NOMO-1 treated with DMSO at 0.1 percent for 48 hours (cell line): ENCODE measurements at regions not wholly inside any gene's neighbourhood (a gene's known extent, or its start where the extent isn't known, plus 50 kb on each side); places are given as distances from the start of the nearest gene placed in this dataset.

Experiments used
- DNase-seq: peaks from one replicate; lab custom pipeline; 2025; ENCODE audit not compliant: unreplicated experiment; lab: John Stamatoyannopoulos, UW

DNA sequence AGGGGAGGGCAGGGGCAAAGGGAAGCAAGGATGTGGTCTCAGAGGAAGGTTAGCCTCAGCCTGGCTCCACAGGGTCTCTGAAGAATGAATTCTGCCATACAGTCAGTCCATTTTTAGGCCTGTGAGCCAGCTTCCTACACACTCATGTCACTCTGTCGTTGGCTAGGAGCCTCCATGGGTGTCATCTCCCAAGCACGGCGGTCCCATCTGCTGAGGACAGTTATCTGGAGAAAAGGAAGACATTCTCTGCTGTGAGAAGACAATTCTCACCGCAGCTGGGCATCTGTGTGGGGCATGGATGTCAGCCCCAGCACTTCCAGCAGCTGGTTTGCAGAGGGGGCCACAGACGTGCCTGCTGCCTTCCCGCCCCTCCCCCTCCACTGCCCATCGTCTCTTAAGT lies 167.6 kb downstream of the LINC00237 start:
- no peak for DNase-seq

DNA sequence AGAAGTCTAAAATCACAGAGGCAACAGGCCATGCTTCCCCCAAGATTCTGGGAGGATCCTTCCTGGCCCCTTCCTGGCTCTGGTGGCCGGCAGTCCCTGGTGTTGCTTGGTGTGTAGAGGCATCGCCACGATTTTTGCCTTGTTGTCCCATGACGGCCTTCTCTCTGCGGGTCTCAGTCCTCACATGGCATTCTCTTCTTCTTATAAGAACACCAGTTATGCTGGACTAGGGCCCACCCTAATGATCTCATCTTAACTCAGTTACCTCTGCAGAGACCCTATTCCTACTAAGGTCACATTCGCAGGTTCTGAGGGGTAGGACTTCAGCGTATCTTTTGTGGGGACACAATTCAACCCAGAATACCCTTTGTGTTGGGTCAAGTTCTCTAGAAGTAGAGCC lies 168.0 kb downstream of the LINC00237 start:
- no peak for DNase-seq

DNA sequence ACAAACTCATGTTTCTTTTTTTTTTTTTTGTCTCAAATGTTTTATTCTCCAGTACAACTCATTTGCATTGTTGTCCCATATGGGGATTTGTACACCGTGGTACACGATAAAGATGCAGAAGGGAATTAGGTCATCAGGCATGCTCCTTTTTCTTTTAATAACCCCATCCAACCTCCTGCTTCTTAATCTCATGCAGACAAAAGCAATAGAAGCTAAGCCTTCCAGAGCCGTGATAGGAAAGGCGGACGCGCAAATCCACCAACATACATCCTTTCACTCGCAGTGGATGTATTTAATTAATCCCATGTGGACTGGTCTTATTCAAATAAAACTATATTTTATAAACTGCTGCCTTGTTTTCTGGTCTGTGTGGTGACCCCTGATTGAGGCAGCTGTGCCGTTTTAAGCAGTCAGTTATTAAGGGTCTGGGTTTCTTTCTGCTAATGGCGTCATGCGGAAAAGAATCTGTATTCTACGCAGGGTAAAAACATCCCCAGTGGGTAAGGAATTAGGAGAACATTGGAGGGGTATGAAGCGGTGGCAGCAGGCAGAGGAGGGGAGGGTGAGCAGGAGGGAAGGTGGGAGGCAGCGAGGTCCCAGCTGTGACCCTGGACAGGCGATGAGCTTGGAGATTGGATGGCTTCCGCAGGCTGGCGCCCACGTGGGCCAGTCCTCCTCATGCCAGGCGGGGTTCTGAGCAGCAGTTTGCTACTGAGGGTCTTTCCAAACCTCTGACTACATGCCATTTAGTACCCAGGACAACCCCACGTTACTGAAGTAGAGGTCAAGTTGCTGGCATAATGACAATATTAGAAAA lies 172.8 kb downstream of the LINC00237 start:
- DNase-seq = no peak

DNA sequence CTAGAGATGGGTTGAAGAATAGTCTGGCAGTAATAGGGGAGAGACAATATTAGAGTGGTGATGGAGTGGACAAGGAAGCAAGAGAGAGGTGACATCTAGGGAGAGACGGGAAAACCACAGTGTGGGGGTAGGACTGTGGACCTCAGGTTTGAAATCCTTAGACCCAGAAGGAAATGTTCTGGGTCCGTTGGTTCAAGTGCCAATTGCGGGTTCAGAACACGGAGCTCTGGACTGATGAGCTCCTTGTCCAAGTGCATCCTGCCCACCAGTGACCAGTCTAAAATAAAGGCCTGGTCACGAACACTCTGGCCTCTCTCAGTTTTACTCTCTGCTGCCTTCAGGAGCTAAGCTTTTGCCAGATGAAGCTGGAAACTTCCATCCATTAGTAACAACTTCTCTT lies 174.0 kb downstream of the LINC00237 start:
- DNase-seq = no peak

DNA sequence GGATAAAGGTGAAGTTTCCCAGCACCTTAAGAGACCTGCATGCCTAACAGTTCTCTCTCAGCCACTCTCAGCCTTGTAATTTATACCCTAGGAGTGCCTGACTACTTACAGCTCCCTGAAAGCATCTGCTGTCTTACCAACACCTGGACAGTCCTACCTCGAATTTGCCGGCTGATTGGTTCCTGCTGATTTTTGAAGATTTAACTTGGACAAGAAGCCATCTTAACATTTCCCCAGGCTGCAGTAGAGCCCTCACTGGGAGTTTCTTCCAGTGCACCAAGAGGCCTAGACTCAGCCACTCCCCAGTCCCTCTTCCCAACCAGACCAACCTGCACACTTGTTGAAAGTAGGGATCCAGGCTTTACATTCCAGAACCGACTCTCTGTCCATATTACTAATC lies 174.5 kb downstream of the LINC00237 start:
- DNase-seq = no peak

DNA sequence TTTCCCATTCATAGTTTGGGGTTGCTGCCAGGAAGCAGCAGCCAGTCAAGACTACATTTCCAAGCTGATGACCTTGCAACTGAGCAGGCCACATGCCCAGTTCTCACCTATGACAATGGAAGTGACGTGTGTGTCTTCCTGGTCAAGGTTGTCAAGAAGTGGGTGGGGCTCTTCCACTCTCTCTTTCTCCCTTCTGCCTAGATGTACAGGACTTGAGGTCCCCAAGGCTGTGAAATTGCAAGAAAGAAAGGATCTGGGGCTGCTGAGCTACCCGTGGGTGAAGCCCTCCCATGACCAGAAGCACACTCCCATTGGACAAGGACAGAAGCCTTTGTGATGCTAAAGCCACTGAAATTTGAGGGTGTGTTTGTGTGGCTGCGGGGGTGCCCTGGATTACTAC lies 175.1 kb downstream of the LINC00237 start:
- DNase-seq = no peak

DNA sequence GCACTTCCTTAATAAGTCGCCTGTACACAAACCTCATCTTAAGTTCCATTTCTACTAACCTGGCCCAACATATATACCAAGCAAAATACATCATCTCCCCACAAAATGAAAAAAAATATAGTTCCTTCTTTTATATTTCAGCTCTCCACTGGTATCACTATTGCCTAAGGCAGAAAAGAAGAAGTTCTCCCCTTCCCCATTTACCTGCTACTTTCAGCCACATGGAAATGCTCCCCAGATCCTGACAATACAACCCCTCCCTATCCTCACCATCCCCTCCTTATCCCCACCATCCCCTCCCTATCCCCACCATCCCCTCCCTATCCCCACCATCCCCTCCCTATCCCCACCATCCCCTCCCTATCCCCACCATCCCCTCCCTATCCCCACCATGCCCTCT lies 175.7 kb downstream of the LINC00237 start:
- peak; percentile 53 for DNase-seq

DNA sequence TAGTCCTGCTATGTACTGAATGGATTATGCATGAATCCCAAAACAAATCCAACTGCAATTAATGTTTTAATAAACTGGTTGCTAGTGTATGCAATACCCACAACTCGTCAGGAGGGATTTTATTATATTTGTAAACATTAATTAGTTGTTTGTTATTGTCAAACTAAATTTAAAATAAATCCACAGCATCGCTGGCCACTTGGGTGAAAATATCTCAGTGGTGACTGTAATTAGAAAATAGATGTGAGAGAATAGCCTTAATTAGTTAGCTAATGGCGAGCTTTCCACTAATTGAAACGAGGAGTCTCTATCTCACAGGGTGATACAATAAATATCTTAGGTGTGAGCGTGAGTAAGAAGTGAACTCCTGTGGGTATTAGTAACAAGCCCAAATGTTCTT lies 176.8 kb downstream of the LINC00237 start:
- DNase-seq = no peak

DNA sequence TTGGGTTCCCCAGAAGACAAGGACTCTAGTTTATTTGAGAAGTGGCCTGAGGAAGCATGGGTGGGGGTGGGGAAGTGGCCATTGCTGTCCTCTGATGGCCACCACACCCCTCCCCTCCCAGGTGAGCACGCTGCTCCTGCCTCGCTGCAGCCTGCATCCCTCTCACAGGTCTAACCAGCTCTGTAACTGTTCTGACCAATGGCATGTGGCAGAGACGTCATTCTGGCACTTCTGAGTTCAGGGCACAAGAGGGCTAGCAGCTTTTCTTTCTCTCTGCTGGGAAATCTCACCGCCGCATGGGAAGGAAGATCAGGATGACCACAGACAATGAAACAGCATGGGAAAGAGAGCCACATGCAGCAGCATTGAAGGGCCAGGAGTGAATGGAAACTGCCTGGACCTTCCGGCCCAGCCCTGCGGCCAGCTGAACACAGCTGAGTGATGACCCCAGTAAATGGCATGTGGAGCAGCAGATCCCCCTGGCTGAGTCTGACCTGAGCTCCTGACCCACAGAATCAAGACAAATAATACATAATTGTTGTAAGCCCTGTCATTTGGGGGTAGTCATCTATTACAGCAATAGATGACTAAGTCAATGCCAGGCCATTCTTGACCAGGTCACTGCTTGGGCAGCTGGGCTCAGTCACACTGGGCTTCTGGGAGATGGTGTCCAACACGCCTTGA lies 179.8 kb downstream of the LINC00237 start:
- DNase-seq = no peak

DNA sequence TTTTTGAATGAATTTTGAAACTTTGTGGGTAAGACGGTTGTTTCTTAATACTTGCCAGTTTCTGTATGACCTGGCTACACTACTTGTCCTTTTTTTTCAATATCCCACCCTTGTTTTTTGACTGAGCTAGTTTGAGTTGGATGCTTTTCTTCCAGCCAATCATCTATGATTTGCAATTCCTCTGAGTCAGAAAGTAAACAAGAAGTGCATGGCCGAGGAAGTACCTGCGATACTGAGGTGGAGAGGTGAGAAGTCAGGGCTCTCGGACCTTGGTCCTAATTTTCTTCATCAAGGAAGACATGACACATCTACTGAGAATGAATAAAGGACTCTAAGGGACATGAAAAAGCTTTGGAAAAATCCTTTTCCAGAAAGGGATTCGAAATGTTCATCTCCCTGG lies 185.7 kb downstream of the LINC00237 start:
- DNase-seq = no peak

DNA sequence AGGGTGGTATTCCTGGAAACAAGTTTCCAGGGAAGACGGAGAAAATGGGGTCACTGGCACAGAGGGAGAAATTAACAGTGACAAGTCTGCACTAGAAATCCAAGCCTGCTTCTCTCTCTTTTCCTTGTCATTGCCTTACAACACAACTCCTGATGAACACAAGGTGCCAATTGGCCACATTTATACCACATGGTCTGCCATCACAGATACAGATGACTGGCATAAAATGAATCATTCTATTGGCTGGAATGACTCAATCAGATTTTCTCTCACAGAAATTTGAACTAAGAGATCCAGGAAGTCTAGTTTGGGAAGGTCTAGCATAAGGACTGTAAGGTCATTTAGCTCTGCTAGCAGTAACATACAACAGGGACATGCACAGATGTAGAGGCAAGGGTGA lies 190.3 kb downstream of the LINC00237 start:
- no peak for DNase-seq

DNA sequence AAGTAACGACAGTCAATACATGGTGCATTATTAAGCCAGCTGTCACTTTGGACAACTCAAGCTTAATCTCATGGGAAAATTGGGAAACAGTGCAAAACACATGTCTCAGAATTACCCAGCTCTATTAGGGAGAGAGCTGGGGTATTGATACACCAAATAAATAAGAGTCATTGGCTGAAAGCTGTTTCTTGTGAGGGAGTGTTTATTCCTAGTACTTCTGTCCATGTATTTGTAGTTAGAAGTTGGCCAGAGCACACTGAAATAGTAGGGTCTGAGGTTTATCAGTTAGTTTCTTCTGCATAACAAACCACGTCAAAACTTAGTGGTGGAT lies 192.0 kb upstream of the RALGAPA2 start:
- DNase-seq = no peak

DNA sequence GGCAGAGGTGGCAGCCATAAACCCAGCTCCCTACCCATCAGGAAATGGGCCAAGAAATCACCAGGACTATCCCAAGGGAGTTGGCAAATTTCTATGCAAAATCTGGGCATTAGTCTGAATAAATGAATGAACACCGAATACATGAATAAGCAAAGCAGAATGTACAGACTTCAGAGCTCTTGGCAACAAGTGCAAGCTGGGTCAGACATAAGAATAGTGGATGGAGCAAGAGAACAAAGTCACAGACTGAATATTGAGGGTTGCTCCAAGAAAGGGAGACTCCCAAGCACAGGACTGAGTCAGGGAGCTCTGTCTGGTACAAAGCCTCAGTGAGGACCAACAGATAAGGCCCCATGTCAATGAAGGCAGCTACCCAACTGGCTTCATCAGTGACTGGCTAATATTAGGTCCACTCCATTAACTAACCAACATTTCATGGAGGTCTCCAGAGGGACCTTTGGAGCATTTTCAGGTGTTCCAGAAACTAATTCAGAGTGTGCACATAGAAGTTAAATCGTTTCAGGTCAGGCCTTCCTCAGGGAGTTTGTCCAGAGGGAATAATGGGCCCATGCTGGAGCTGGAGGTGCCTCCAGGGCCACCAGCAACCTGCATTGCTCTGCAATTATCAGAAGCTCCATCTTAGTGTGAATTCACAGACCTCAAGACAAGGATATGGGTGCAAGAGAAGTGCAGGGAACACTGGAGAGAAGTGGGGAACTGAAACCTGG lies 191.5 kb upstream of the RALGAPA2 start:
- no peak for DNase-seq

DNA sequence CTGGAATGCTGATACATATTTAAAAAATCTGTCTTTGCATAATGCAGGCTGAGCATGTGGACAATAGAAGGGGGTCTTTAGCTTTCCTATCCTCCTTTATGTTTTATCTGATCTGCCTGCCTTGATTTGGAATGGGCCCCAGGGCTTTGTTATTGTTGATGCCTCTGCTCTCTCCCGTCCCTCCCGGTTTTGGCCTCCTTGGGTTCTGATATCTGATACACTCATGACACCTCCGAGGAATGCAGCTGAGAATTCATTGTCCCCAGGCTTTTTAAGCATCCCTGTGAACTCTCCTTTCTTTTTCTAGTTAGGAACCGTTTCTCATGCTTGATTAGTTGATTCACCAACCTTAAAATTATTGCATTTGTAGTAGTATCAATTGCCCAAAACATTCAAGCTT lies 185.5 kb upstream of the RALGAPA2 start:
- no peak for DNase-seq

DNA sequence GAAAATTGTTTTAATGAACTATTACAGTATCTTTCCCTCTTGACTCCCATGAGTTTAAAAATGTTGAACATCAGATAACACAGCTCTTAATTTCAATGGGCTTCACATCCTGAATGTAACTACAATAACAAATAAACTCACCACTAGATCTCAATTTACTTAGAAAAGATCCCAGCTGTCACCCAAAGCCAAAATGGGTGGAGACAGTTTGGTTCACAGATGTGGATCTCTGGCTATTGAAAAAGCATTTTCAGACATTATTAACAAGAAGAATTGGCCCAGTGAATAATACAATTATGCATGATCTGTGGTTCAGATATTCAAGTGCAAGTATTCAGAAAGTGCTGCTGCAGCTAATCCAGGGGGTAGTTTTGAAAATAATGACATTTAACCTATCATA lies 184.7 kb upstream of the RALGAPA2 start:
- no peak for DNase-seq

DNA sequence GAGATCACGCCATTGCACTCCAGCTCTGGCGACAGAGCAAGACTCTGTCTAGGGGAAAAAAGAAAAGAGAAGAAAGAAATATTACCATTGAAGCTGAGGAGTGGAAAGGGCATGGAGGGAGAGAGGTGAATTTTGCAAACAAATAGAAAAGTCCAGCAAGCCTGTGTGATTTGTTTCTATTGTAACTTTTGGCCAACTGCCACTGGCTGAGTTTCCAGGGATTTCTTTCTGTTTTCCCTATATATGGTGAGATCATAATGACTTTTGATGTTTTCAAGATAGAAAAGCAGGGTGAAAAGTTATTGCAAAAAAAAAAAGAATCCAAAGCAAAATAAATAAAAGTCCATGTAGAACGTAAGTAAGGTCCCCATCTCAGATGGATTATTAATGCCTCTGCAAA lies 184.2 kb upstream of the RALGAPA2 start:
- no peak for DNase-seq

DNA sequence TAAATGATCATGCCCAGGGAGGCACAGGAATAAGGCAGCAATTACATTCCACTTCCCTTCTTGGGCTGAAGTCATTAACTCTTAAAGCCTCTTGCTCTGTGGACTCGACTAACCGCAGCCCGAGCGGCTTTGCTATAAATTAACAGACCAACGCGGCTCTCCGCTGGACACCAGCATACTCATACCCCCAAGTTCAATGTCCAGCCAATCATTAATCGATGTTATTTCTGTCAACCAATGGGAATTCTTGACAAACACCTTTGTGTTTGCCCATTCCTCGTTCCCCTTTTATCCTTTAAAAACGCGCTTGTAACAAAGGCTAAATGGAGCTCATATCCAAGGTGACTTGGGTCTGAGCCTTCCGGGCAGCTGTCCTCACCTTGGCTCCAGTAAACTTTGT lies 183.1 kb upstream of the RALGAPA2 start:
- DNase-seq = no peak

DNA sequence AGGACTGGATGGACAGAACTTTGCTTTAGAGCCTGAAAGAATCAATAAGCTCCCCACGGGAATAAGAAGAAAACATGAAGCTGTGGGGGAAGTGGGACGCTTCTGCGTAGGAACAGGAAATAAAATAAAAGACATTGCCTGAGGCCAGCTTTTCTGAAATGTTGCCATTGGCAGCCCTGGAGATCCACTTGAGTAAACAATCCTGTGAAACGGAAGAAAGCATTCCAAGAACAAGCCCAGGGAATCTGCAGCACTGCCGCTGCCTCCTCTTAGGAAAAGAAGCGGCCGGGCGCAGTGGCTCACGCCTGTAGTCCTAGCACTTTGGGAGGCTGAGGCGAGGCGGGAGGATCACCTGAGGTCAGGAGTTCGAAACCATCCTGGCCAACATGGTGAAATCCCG lies 182.3 kb upstream of the RALGAPA2 start:
- no peak for DNase-seq

DNA sequence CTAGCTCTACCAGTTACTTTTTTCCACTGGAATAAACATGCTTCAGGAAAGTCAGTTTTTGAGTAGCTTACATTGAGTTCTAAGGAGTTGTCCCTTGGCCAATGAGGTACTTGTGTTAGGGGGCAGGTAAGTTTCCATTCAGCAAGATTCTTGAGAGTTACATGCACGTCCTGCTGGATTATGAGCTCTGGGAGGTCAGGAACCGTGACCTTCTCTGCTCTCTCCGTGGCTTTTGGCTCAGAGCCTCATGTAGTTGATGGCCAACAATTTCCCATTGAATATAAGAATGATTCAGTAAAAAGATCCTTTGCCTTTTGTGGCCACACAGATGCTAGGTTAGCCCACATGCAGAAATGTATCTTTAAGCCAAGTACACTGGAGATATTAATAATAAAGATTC lies 181.8 kb upstream of the RALGAPA2 start:
- no peak for DNase-seq

DNA sequence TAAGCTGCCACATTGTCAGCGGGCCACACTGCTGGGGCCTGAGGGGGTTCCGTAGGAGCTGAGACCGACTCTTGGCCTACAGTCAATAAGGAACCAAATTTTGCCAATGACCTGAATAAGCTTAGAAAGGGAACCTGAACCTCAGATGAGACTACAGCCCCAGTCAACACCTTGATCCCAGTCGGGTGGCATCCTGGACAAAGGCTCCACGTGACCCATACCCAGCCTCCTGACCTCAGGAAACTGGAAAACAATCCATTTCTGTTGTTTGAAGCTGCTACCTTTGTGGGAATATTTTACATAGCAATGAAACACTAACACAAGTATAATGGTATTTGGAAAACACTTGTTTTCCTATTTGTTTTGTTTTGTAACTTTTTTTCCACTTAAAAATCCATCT lies 179.9 kb upstream of the RALGAPA2 start:
- no peak for DNase-seq

DNA sequence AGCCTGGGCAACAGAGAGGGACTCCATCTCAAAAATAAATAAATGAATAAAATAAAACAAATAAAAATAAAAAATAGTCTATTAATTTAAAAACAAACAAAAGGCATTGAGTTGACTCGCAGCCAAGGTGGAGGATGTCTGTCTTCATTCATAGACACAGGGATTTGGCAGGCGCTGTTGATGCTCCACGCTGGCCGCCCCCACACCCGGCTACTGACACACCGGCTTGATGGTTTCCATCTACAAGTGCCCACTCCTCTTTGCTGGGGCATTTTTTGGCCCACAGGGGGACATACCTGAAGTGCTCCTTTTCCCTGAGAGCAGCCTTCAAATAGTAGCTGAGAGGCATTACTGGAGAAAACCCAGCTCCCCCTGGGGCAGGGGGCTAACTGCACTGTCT lies 178.3 kb upstream of the RALGAPA2 start:
- DNase-seq = no peak

DNA sequence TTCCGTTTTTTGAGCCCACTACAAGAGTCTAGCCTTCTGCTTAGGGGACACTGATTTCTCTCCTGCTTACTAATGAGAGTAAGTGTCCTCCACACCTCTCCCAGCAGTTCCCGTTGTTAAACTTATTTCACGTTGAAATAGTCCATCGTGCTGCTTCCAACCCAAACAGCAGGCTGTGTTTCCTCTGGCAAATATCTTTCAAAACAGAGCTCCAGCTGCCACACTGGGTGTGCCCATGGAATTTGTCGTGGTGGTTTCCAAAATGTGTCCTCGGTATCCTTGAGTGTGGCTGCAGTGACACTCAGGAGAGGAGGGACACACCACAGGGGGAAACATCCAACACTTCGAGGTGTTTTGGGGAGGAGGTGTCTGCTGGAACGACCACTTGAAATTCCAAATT lies 176.5 kb upstream of the RALGAPA2 start:
- DNase-seq = no peak
